ENCODE measurements at regions not wholly inside any gene's neighbourhood (a gene's known extent, or its start where the extent isn't known, plus 50 kb on each side); places are given as distances from the start of the nearest gene placed in this dataset.

- TF ChIP-seq GATA3 (IDR thresholded peaks at IDR 0.05; ENCODE audit: low read depth, low read length) (no peak), GATA2 (IDR thresholded peaks at IDR 0.05; ENCODE audit: low read depth, low read length) (no peak)
Observed at GRCh38 chr5:120388016-120388781, 75.9 kb upstream of the PRR16 start.

DNA sequence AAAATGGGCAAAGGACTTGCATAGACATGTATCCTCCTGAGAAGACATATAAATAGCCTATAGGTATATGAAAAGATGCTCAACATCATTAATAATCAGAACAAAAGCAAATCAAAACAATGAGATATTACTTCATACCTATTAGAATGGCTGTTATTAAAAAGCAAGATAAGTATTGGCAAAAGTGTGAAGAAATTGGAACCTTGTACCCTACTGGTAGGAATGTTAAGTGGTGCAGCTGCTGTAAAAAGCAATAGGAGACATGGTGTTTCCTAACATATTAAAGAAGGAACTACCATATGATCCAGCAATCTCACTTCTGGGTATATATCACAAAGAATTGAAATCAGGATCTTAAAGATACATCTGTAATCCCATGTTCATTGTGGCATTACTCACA, 69.8 kb upstream of the PRR16 start:
- TF ChIP-seq GATA3 (IDR thresholded peaks at IDR 0.05; ENCODE audit: low read depth, low read length) = no peak
- TF ChIP-seq GATA2 (IDR thresholded peaks at IDR 0.05; ENCODE audit: low read depth, low read length) = no peak

DNA sequence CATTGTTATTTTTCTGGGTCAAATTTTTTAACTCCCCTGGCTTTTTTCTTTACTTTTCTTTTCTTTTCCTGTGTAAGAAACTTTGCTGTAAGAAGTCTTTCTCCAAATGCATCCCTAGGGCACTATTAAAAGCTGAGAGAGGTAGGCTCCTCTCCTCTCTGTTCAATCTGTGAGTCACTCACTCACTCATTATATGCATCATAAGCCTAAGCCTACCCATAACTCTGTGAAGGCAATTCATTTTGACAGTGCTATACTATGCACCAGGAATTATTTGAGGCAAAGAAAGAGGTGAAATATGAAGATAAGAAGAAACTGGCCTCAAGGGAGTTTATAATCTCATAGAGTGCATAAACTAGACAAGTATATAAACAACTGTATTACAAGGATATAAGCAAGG, 67.9 kb upstream of the PRR16 start:
- no peak for TF ChIP-seq GATA2 (IDR thresholded peaks at IDR 0.05; ENCODE audit: low read depth, low read length)
- TF ChIP-seq GATA3 (IDR thresholded peaks at IDR 0.05; ENCODE audit: low read depth, low read length) = no peak

- no peak for TF ChIP-seq GATA2 (IDR thresholded peaks at IDR 0.05; ENCODE audit: low read depth, low read length)
- no peak for TF ChIP-seq GATA3 (IDR thresholded peaks at IDR 0.05; ENCODE audit: low read depth, low read length)
Observed at GRCh38 chr5:120400356-120400755, 63.7 kb upstream of the PRR16 start.

- TF ChIP-seq GATA2 (IDR thresholded peaks at IDR 0.05; ENCODE audit: low read depth, low read length) (no peak), GATA3 (IDR thresholded peaks at IDR 0.05; ENCODE audit: low read depth, low read length) (no peak)
Observed at GRCh38 chr5:120402606-120403005, 61.5 kb upstream of the PRR16 start.

GRCh38 chr5:120405286-120405864, 58.7 kb upstream of the PRR16 start:
- TF ChIP-seq GATA3 (IDR thresholded peaks at IDR 0.05; ENCODE audit: low read depth, low read length) (no peak), GATA2 (IDR thresholded peaks at IDR 0.05; ENCODE audit: low read depth, low read length) (no peak)

DNA sequence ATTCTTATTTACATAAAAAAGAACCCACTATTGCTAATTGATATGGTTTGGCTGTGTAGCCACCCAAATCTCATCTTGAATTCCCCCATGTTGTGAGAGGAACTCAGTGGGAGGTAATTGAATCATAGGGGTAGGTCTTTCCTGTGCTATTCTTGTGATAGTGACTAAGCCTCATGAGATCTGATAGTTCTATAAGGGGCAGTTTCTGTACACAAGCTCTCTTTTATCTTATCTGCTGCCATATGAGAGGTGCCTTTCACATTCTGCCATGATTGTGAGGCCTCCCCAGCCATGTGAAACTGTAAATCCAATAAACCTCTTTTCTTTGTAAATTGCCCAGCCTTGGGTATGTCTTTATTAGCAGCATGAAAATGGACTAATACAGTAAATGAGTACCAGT, 58.2 kb upstream of the PRR16 start:
- no peak for TF ChIP-seq GATA2 (IDR thresholded peaks at IDR 0.05; ENCODE audit: low read depth, low read length)
- TF ChIP-seq GATA3 (IDR thresholded peaks at IDR 0.05; ENCODE audit: low read depth, low read length) = no peak

- no peak for TF ChIP-seq GATA2 (IDR thresholded peaks at IDR 0.05; ENCODE audit: low read depth, low read length)
- no peak for TF ChIP-seq GATA3 (IDR thresholded peaks at IDR 0.05; ENCODE audit: low read depth, low read length)
Observed at GRCh38 chr5:120413686-120414085, 50.4 kb upstream of the PRR16 start.
